NCI-H2171 treated with DMSO at 0.1 percent for 48 hours (cell line): ENCODE measurements at regions not wholly inside any gene's neighbourhood (a gene's known extent, or its start where the extent isn't known, plus 50 kb on each side); places are given as distances from the start of the nearest gene placed in this dataset.
"Not testable (repeated sequence)": the region's sequence is repeated elsewhere in the genome, so short reads cannot be mapped to it uniquely, and the experiment has no call there.

Experiments used
- DNase-seq: peaks from one replicate; lab custom pipeline; 2025; lab: John Stamatoyannopoulos, UW

DNA sequence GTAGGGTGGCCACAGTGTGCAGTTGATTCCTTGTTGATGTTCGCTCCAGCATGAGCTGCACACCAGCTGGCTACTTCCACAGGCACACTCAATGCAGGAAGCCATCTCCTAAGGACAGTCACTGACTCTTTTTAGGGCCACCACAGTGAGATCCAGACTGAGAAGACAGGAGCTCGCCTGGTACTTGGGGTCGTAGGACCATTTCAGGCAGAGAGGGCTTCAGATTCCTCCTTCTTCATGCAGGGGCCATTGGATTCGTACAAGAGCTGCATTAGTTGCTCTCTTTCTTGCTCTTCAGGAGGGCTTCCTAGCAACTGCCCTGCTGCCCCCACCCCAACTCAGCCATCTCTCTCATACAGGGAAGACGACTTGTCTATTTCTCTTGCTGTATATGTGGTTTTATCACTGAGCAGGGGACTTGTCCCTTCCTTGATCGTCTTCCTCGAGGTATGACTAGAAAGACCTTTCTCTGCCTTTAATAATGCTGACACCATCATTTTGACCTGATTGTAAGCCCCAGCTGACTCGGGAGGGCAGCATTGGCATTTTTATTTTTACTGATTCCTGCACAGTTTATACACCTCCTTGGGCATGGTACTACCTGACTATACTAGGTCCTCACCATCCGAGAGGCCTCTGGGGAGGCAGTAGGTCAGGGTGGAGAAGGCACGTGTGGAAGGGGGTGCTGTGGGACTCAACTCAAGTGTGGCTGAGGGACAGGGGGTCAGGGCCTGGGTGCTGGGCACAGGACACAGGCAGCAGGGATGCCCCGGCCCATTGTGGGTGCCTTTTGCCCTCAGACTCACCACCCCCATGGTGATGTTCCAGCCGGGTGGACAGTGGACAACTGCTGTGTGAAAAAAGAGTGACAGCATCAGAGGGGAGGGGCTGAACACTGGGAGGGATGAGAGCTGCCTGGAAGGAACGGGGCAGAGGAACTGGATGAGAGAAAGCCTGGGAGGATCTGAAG lies 136.7 kb upstream of the ZNF746 start:
- no peak for DNase-seq

GRCh38 chr7:149628361-149629149 lies 130.9 kb upstream of the ZNF746 start:
- DNase-seq, result not testable (repeated sequence)

DNA sequence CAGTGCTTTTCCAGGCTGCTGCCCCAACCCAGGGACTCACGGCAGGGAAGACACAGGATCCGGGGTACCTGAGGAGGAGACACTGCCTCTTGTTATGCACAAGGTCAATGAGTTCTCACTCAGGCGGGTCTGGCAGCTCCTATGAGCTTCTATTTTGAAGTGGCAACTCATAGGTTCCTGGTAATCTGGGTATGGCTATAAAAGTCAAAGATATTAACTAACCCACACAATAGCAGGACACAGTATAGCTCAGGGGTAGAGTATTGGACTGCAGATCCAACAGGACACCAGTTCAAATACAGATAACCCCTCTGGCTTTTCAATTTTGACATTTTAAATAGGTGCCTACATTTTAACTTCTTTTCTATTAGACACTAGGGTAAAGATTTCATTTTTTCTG lies 130.3 kb upstream of the ZNF746 start:
- no peak for DNase-seq

- DNase-seq, result no peak
These were observed 129.4 kb upstream of the ZNF746 start for GRCh38 chr7:149626972-149627371.

GRCh38 chr7:149625947-149626392 lies 128.4 kb upstream of the ZNF746 start:
- DNase-seq, result no peak

- no peak for DNase-seq
These were observed 127.8 kb upstream of the ZNF746 start for GRCh38 chr7:149625340-149625946.

- peak; percentile 85 for DNase-seq
These were observed 127.1 kb upstream of the ZNF746 start for GRCh38 chr7:149624419-149625339.

DNA sequence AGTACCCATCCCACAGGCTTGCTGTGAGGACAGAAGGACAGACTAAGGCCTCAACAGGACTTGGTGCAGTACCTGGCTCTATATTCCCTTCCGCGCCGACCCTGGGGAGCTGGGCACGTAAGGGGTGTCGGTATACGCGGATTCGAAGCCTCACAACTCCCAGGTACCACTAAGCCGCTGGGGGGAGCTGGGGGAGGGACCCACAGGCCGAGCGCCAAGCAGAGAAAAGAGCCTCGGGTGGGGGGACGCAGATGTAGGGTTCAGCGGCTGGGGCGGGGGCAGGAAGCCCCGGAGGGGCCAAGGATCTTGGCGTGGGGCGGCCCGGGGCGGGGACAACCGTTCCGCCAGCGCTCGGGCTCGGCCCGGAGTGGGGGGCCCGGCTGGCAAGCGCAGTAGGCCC lies 126.4 kb upstream of the ZNF746 start:
- DNase-seq, result peak; percentile 8

DNA sequence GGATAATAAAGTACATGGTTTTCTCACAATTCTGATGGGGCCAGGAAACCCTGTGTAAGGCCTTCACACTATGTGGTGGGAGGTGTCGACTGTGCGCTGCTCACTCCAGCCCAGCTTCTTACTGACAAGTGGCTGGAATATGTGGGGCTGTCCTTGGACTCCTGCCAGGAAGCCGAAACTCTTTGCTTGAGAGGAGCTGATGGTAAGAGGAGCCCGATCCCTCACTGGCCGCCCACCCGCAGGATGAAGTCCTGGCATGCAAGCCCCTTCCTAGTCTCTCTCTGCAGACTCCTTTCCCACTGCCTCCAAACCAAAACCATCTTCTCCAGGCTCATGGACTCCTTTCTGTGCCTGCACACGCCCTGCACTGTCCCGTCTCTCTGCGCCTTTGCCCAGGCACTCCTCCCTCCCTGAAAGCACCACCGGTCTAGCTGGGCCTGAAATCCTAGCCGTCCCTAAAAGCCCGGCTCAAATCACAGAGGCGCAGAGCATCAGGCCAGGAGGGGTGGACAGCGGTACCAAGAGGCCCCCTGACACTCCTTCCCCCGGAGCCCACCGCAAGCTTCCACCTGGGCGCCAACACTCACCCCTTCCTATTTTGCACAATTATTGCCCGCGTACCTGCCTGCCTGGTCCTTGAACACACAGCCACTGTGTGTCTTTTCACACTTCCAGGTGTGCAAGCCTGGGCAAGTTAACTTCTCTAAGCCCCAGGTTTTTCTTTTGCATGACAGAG lies 125.8 kb upstream of the ZNF746 start:
- not testable (repeated sequence) for DNase-seq

- DNase-seq, result no peak
These were observed 125.0 kb upstream of the ZNF746 start for GRCh38 chr7:149622444-149623210.

DNA sequence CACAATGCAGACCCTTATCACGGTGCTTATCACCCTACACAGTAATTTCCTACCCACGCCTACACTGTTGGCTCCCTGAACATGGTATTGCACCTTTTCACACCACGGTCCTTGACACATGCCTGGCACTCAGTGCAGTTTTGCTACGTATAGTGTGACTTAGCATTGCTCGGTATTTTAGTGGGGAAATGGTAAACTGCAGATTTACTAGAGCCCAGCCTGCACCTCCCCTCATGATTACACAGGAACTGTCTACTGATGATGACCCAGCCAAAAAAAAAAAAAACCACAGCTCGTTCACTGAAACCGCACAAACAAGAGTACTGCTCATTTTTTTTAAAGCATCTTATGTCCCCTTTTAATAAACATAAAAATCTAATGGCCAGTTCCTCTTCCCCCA lies 124.2 kb upstream of the ZNF746 start:
- no peak for DNase-seq

DNA sequence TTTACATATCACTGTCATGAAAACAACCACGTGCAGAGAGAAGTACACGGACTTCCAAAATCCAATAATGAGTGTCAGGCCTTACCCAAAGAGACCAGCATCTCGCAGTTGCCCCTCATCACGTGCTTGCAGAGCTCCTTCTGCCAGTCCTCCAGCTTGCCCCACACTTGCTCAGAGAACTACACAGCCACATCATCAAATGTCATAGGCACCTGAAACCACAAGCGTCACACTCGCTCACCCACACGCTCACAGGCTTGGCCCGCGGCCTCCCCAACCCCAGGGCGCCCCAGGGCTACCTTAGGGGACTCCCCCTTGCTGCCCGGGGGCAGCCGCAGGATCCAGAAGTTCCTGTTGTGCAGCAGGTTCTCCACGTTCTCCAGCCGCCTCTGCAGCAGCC lies 123.4 kb upstream of the ZNF746 start:
- no peak for DNase-seq

DNA sequence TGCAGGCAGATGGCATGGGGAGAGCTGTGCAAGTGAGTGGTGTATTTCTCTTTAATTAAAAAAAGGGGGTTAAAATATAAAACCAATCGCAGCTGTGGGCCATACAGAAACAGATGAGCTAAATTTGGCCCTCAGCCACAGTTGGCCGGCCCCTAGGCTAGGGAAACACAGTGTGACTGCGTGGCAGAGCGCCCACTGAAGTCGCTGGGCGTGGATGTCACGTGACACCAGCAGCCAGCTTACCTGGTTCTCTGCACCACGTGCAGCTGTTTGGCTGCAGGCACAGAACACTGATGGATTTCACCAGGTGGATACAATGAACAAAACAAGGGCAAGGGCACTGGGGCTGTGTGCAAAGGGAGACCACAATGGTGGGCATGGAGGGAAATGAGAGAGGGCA lies 119.3 kb upstream of the ZNF746 start:
- DNase-seq, result no peak

- no peak for DNase-seq
These were observed 118.2 kb upstream of the ZNF746 start for GRCh38 chr7:149615690-149616270.

DNA sequence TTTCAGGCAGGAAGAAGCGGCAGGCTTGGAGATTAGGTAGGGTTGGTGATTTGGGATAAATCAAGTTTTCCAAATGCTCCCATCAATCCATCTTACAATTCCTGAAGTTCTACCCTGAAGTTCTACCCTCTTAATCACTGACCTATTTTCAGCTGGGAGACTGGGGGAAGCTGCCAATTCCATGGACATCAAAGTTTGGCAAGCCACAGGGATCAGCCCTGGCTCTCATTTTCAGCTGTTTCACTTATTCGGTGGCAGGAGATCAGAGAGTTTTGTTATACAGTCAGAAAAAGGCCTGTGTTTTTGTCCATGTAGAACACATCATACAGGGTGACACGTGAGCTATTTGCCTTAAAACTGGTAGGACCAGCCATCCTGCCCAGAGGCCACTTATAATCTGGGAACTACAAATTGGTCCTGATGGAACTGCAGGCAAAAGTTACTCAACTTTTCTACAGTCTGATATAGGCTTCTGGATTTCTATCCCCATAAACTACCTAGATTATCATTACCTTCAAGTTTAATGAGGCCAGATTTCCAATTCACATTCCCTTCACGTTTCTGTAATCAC lies 112.9 kb upstream of the ZNF746 start:
- DNase-seq, result no peak

DNA sequence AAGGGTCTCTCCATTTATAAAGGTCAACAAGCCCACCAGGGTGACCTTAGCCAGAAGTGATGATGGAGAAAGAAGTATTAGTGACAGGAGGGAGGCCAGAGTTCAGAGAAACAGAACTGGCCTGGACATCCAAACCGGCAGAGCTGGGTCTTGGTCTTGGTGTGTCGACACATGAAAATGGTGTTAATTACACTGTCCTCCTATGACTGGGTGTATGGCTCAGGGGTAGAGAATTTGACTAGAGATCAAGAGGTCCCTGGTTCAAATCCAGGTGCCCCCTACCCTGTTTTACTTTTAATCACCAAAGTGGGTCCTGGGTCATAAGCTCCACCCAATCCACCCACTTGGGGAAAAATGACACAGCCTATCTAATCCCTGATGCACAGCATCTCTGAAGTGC lies 110.6 kb upstream of the ZNF746 start:
- no peak for DNase-seq

- DNase-seq, result no peak
These were observed 110.1 kb upstream of the ZNF746 start for GRCh38 chr7:149607683-149608082.

DNA sequence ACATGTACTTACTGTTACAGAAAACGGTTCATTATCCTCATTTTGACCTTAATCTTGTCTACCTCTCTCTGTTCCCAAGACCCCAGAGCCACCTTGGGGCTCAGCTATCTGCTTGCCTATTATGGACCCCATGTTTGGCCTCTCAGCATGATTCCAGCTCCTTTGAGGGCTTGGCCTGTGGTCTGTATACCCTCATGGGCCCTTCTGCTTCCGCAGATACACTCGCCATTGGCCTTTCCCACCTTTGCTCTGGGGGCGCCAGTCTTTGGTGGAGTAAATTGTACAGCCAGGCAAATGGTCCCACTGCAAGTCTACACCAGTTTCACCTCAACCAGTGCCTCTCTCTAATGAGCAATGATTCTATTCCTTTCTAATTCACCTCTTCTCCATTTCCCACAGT lies 109.2 kb upstream of the ZNF746 start:
- no peak for DNase-seq

DNA sequence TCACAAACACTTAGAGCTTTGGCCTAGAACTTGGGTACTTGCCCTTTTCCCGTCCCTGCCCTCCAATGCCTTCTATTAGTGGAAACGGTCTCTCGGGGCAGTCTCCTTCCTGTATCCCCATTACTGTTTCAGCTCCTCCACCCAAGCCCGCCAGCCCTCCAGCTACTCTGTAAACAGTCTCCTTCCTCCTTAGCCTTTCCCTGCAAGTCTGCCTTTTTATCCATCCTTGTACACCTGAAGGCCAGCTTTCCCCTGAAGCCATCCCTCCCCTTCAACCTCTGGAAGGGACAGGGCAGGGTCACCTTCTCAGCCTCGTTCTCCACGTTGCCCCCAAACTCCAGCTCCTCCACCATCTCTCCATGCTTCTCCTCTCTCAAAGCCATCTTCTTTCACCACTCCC lies 108.1 kb upstream of the ZNF746 start:
- no peak for DNase-seq
